GM12864 (cell line): ENCODE measurements at regions not wholly inside any gene's neighbourhood (a gene's known extent, or its start where the extent isn't known, plus 50 kb on each side); places are given as distances from the start of the nearest gene placed in this dataset.

Experiments used
- DNase-seq: peaks from one replicate; pipeline ENCODE4 v3.0.0-alpha.2; 2011; ENCODE audit warnings: low read depth
- H3K4me3 ChIP-seq: 2 replicates; pipeline ENCODE4 v1.5.1; 2011; ENCODE audit warnings: mild to moderate bottlenecking, low read depth, low read length, control low read depth
- TF ChIP-seq, protein P1 (sequence below): IDR thresholded peaks from 2 replicates; pipeline ENCODE4 v1.5.1; 2011; ENCODE audit warnings: low read depth, mild to moderate bottlenecking, moderate library complexity, low read length, control low read depth, inconsistent platforms; ENCODE audit errors: missing control alignments

DNA sequence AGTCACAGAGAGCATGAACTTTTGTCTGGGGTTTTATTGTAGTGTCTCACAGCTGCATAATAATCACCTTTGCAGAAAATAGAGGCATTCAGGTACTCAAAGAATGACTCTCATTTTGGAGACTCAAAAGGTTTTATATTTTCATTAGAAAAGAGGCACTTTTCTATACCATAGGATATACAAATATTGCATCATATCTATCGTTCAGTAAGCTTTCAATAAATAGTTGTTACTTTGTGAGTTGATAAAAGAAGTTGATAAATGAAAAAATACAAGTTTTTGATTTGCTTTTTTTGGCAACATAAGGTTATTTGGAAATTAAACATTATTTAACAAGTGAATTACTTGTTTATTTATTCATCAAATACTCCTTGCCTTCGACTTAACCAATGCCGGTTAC is 279.9 kb downstream of the ARL4A start:
- no peak for DNase-seq
- H3K4me3 ChIP-seq, result no peak overlapping the region
- TF ChIP-seq, protein P1, sequence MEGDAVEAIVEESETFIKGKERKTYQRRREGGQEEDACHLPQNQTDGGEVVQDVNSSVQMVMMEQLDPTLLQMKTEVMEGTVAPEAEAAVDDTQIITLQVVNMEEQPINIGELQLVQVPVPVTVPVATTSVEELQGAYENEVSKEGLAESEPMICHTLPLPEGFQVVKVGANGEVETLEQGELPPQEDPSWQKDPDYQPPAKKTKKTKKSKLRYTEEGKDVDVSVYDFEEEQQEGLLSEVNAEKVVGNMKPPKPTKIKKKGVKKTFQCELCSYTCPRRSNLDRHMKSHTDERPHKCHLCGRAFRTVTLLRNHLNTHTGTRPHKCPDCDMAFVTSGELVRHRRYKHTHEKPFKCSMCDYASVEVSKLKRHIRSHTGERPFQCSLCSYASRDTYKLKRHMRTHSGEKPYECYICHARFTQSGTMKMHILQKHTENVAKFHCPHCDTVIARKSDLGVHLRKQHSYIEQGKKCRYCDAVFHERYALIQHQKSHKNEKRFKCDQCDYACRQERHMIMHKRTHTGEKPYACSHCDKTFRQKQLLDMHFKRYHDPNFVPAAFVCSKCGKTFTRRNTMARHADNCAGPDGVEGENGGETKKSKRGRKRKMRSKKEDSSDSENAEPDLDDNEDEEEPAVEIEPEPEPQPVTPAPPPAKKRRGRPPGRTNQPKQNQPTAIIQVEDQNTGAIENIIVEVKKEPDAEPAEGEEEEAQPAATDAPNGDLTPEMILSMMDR, result no peak

DNA sequence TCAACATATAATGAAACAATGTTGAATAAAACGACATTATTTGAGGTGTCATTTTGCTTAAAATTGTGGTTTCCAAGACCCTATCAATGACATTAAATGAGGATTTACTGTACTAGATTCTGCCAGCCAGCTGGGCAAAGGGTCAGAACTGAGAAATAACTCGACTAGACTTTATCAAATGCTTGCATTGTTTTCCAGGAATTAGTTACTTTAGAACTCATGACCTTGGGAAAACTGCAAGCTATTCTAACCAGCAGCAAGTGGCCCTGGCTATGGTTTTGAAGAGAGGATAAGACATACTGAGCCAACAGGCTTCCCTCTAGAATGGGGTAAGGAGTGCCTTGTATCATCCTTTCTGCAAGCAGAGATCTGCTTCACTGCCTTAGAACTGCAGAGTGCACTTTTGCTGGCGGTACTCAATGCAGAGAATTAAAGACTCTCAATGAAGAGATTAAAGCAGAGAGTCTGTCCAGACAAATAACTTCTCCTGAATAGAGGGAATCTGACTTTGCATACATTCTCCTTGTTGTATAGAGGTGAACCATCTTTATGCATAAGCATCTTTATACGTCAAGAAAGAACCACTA is 281.5 kb downstream of the ARL4A start:
- no peak overlapping the region for H3K4me3 ChIP-seq
- DNase-seq, result no peak
- TF ChIP-seq, protein P1, result no peak

DNA sequence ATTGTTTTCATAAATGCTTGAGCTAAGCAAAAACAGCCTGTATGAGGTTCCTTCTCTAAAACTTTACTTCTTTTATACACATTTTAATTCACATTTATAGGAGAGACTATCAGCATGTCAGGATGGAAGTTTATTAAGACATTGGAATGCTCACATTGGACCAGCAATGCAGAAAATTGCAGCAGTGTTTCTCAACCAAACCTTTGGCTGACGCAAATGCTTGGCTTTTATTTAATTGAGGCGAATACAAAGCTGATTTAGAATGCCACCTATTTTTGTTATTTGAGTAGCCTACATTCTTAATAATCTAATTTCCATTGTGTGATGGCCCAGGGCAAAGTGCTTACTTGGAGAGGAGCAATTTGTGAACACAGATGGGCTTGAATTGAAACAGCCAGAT is 283.2 kb downstream of the ARL4A start:
- H3K4me3 ChIP-seq, result no peak overlapping the region
- DNase-seq, result no peak
- TF ChIP-seq, protein P1, result no peak

DNA sequence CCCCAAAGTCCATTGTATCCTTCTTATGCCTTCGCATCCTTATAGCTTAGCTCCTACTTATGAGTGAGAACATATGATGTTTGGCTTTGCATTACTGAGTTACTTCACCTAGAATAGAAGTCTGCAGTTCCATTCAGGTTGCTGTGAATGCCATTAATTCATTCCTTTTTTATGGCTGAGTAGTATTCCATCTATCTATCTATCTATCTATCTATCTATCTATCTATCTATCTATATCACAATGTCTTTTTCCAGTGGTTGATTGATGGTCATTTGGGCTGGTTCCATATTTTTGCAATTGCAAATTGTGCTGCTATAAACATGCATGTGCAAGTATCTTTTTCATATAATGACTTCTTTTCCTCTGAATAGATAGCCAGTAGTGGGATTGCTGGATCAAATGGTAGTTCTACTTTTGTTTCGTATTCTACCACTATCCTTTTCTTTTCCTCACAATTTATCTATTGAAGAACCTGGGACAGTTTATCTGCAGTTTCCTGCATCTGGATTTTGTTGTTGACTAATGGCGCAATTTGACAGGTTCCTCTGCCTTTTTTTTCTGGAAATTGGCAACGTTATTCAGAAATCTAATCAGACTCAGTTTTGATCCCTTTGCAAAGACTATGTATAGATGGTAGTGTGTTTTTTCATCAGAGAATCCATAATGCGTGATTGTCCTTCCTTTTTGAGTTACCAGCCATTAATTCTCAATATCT is 287.2 kb downstream of the ARL4A start:
- DNase-seq, result no peak
- TF ChIP-seq, protein P1, result no peak
- no peak overlapping the region for H3K4me3 ChIP-seq

DNA sequence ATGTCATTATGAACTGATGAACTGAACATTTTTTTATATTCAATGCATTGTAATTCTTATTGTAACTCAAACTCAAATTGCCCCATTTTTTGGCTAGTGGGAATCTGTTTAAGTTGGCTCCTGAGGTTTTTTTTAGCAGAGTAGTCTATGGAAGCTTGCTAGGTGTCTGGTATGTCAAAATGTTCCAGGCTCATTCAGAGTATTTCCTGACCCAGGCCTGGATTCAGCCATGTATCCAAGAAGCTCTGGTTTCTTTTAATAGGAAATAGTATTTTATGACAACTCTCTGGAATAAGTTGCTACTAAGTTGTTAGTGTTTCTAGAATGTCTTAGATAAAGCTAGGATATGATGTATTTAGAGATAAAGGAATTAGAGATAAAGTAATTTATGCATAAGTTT is 288.0 kb downstream of the ARL4A start:
- DNase-seq, result no peak
- TF ChIP-seq, protein P1, result no peak
- H3K4me3 ChIP-seq, result no peak overlapping the region

DNA sequence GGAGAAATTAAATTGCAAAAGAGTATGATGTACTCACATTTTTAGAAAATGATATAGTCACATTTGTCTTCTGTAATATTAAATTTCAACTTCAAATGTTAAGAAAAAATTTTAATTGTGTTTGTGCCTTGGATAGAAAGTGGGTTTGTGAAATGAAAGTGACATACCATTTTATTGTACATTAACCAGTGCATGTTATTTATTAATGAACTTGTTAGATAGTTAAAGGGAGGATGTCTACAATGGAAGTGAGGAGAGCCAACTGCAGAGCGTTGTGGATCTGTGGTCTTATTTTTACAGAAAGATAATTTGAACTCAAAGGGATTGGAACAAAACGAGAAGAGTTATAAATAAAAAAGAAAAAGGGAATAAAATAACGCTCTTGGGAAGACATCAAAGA is 291.7 kb downstream of the ARL4A start:
- TF ChIP-seq, protein P1, result no peak
- no peak for DNase-seq
- no peak overlapping the region for H3K4me3 ChIP-seq

DNA sequence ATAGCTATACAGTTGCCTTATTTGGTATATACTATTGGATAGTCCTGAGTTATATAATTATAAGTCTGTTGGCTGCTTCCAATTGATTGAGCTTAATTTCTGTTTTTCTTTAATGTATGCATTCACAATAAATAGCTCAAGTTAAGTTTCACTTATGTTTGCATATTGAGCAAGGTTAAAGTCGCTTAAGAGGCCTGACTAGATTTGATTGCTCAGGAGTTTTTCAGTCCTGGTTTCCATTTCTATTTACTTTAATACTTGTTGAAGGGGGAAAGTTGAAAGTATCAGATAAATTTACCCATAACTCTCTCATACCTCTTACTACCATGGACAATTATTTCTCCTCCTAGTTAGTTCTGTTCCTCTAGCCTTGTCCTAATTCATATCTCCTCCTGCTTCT is 294.7 kb downstream of the ARL4A start:
- TF ChIP-seq, protein P1, result no peak
- DNase-seq, result no peak
- no peak overlapping the region for H3K4me3 ChIP-seq
